Peyer's patch (tissue), 4 donors: ENCODE measurements at regions not wholly inside any gene's neighbourhood (a gene's known extent, or its start where the extent isn't known, plus 50 kb on each side); places are given as distances from the start of the nearest gene placed in this dataset.

Experiments used
- CTCF ChIP-seq, 6 experiments: fragments of 450-650 bp in 4 of 6; fragments of 200-600 bp in 2 of 6; sonication (generic) in 1 of 6; IDR thresholded peaks; one replicate each; pipeline ENCODE4 v1.5.1; 2017 to 2019; ENCODE audit warnings: antibody characterized with exemption in 6 of 6, mild to moderate bottlenecking in 3 of 6, moderate library complexity in 1 of 6
- POLR2A ChIP-seq, 2 donors: fragments of 450-650 bp; IDR thresholded peaks; one replicate each; pipeline ENCODE4 v1.5.1; 2017; ENCODE audit warnings: antibody characterized with exemption in 2 of 2, mild to moderate bottlenecking in 2 of 2, moderate library complexity in 2 of 2

- TF ChIP-seq CTCF (IDR thresholded peaks at IDR 0.05) (no peak), POLR2A (IDR thresholded peaks at IDR 0.05) (no peak)
Measured at GRCh38 chr13:90307136-90307535, 1040.4 kb upstream of the MIR17HG start.
